Stimulated activated CD8-positive, alpha-beta memory T cell treated with anti-CD3 and anti-CD28 coated beads, Interleukin-7, amount 100 ng/mL, for 48 hours (primary cell): ENCODE measurements at regions not wholly inside any gene's neighbourhood (a gene's known extent, or its start where the extent isn't known, plus 50 kb on each side); places are given as distances from the start of the nearest gene placed in this dataset.
"Not testable (repeated sequence)": the region's sequence is repeated elsewhere in the genome, so short reads cannot be mapped to it uniquely, and the experiment has no call there.

ENCODE experiments used
- DNase-seq, 2 donors: peaks; one replicate each; pipeline ENCODE4 v3.0.0-alpha.2; 2020; ENCODE audit warnings: low read depth in 1 of 2; ENCODE audit errors: extremely low read depth in 1 of 2

GRCh38 chr1:229139331-229140118, 131.4 kb upstream of the RAB4A start:
- DNase-seq, result no peak

GRCh38 chr1:229140119-229140396, 130.9 kb upstream of the RAB4A start:
- DNase-seq, result no peak

GRCh38 chr1:229141271-229141670, 129.6 kb upstream of the RAB4A start:
- no peak for DNase-seq

GRCh38 chr1:229141689-229142377, 129.1 kb upstream of the RAB4A start:
- no peak for DNase-seq

GRCh38 chr1:229142471-229142870, 128.4 kb upstream of the RAB4A start:
- DNase-seq, result no peak

- DNase-seq, result no peak
Observed at GRCh38 chr1:229146647-229147046, 124.3 kb upstream of the RAB4A start.

GRCh38 chr1:229147072-229147471, 123.8 kb upstream of the RAB4A start:
- no peak for DNase-seq

- no peak for DNase-seq
Observed at GRCh38 chr1:229148041-229148671, 122.8 kb upstream of the RAB4A start.

- no peak for DNase-seq
Observed at GRCh38 chr1:229148743-229149142, 122.2 kb upstream of the RAB4A start.

- DNase-seq, result no peak
Observed at GRCh38 chr1:229149435-229149834, 121.5 kb upstream of the RAB4A start.

GRCh38 chr1:229150518-229150917, 120.4 kb upstream of the RAB4A start:
- DNase-seq, result no peak

GRCh38 chr1:229151412-229151811, 119.5 kb upstream of the RAB4A start:
- not testable (repeated sequence) for DNase-seq

- no peak for DNase-seq
Observed at GRCh38 chr1:229152311-229152710, 118.6 kb upstream of the RAB4A start.

- DNase-seq, result no peak
Observed at GRCh38 chr1:229153955-229154548, 116.9 kb upstream of the RAB4A start.

GRCh38 chr1:229154811-229155210, 116.1 kb upstream of the RAB4A start:
- no peak for DNase-seq

GRCh38 chr1:229155472-229155871, 115.4 kb upstream of the RAB4A start:
- peak in 1 of 2 donors; percentile 8 for DNase-seq

- no peak for DNase-seq
Observed at GRCh38 chr1:229156872-229157271, 114.0 kb upstream of the RAB4A start.

- DNase-seq, result no peak
Observed at GRCh38 chr1:229157480-229157879, 113.4 kb upstream of the RAB4A start.

GRCh38 chr1:229158341-229158921, 112.5 kb upstream of the RAB4A start:
- DNase-seq, result no peak

- no peak for DNase-seq
Observed at GRCh38 chr1:229158927-229159326, 112.0 kb upstream of the RAB4A start.
